OCI-LY7 (cell line): ENCODE measurements at regions not wholly inside any gene's neighbourhood (a gene's known extent, or its start where the extent isn't known, plus 50 kb on each side); places are given as distances from the start of the nearest gene placed in this dataset.
"Not testable (repeated sequence)": the region's sequence is repeated elsewhere in the genome, so short reads cannot be mapped to it uniquely, and the experiment has no call there.

Source experiments
- BruUV-seq: library from RNA; stranded (reverse); fragments of 400-500 nt; replicated peaks from 2 replicates; lab custom pipeline; 2021; lab: Mats Ljungman, UMichigan
- CTCF ChIA-PET: fragments of 300-600 bp; sonication (Branson Sonifier 250); formaldehyde crosslinking; loops from one replicate; lab custom pipeline; 2022; ENCODE audit warnings: antibody characterized with exemption; ENCODE audit not compliant: unreplicated experiment; lab: Charles Lee
- POLR2A ChIA-PET: fragments of 300-600 bp; sonication (Branson Sonifier 250); formaldehyde crosslinking; loops from one replicate; lab custom pipeline; 2022; ENCODE audit warnings: antibody characterized with exemption; lab: Charles Lee
- DNase-seq: peaks from one replicate; pipeline ENCODE4 v3.0.0-alpha.2; 2015; ENCODE audit warnings: low spot score
- H2AFZ ChIP-seq: fragments of 200-600 bp; sonication (generic), shearing (Covaris generic); 2 replicates; pipeline ENCODE4 v1.6.1; 2014; ENCODE audit warnings: mild to moderate bottlenecking, antibody characterized with exemption, low read length, moderate library complexity
- H3K27ac ChIP-seq: fragments of 200-600 bp; sonication (generic); 2 replicates; pipeline ENCODE4 v1.5.1; 2014; ENCODE audit warnings: mixed run types, low read depth, mild to moderate bottlenecking, moderate library complexity, low read length, inconsistent platforms; ENCODE audit not compliant: poor library complexity, severe bottlenecking
- H3K36me3 ChIP-seq: fragments of 200-600 bp; sonication (generic); 2 replicates; pipeline ENCODE4 v1.6.1; 2014; ENCODE audit warnings: mild to moderate bottlenecking, antibody characterized with exemption, low read length, moderate library complexity, mixed read lengths; ENCODE audit not compliant: insufficient read depth
- H3K4me1 ChIP-seq: fragments of 200-600 bp; sonication (generic); 2 replicates; pipeline ENCODE4 v1.5.1; 2014; ENCODE audit warnings: mild to moderate bottlenecking, low read length; ENCODE audit not compliant: insufficient read depth, poor library complexity, severe bottlenecking
- H3K4me2 ChIP-seq: fragments of 200-600 bp; sonication (generic); 2 replicates; pipeline ENCODE4 v1.6.1; 2014; ENCODE audit warnings: mild to moderate bottlenecking, low read length
- H3K4me3 ChIP-seq: fragments of 200-600 bp; sonication (generic); 2 replicates; pipeline ENCODE4 v1.5.1; 2014; ENCODE audit warnings: mild to moderate bottlenecking, low read depth, low read length; ENCODE audit not compliant: poor library complexity, severe bottlenecking
- H3K79me2 ChIP-seq: fragments of 200-600 bp; sonication (generic); 2 replicates; pipeline ENCODE4 v1.6.1; 2016; ENCODE audit warnings: low read depth, mild to moderate bottlenecking, low read length, moderate library complexity, mixed read lengths; ENCODE audit not compliant: insufficient read depth
- H3K9me2 ChIP-seq: fragments of 200-600 bp; sonication (generic); 2 replicates; pipeline ENCODE4 v1.6.1; 2016; ENCODE audit warnings: mild to moderate bottlenecking, low read length, mixed read lengths; ENCODE audit not compliant: insufficient read depth
- H3K9me3 ChIP-seq: fragments of 200-600 bp; sonication (generic); 2 replicates; pipeline ENCODE4 v1.6.1; 2014; ENCODE audit warnings: mild to moderate bottlenecking, mixed run types, low read length, mixed read lengths
- H4K20me1 ChIP-seq: fragments of 200-600 bp; sonication (generic); 2 replicates; pipeline ENCODE4 v1.6.1; 2014; ENCODE audit warnings: mild to moderate bottlenecking, antibody characterized with exemption, low read length, moderate library complexity, mixed read lengths; ENCODE audit not compliant: insufficient read depth
- intact Hi-C: fragments of 100-400 bp; cut with micrococcal nuclease; formaldehyde crosslinking; loops from one replicate; pipeline ENCODE4 v1.10.0; 2022; ENCODE audit not compliant: unreplicated experiment

- CTCF ChIA-PET, H4K20me1 ChIP-seq, H3K79me2 ChIP-seq, BruUV-seq, H3K36me3 ChIP-seq, POLR2A ChIA-PET, intact Hi-C loops, H3K4me2 ChIP-seq, H3K27ac ChIP-seq, H2AFZ ChIP-seq, H3K4me1 ChIP-seq, H3K9me3 ChIP-seq, H3K9me2 ChIP-seq, DNase-seq, H3K4me3 ChIP-seq: not testable (repeated sequence)
Observed at GRCh38 chr9:39533763-39534548, 178.5 kb downstream of the SPATA31A1 start.

- H3K4me1 ChIP-seq, CTCF ChIA-PET, H3K4me3 ChIP-seq, intact Hi-C loops, H4K20me1 ChIP-seq, H2AFZ ChIP-seq, H3K4me2 ChIP-seq, H3K27ac ChIP-seq, H3K9me2 ChIP-seq, H3K79me2 ChIP-seq, H3K36me3 ChIP-seq, POLR2A ChIA-PET, DNase-seq, BruUV-seq, H3K9me3 ChIP-seq: not testable (repeated sequence)
Observed at GRCh38 chr9:39534897-39535296, 179.4 kb downstream of the SPATA31A1 start.

GRCh38 chr9:39542157-39542556 lies 186.7 kb downstream of the SPATA31A1 start:
- BruUV-seq, H3K9me3 ChIP-seq, H3K4me1 ChIP-seq, H2AFZ ChIP-seq, POLR2A ChIA-PET, intact Hi-C loops, H3K4me2 ChIP-seq, CTCF ChIA-PET, H4K20me1 ChIP-seq, H3K9me2 ChIP-seq, DNase-seq, H3K36me3 ChIP-seq, H3K79me2 ChIP-seq, H3K27ac ChIP-seq, H3K4me3 ChIP-seq: not testable (repeated sequence)

GRCh38 chr9:39545079-39545478 lies 189.6 kb downstream of the SPATA31A1 start:
- BruUV-seq, H3K4me3 ChIP-seq, H3K4me1 ChIP-seq, CTCF ChIA-PET, H3K9me2 ChIP-seq, H3K27ac ChIP-seq, POLR2A ChIA-PET, H3K4me2 ChIP-seq, H3K9me3 ChIP-seq, H3K36me3 ChIP-seq, H3K79me2 ChIP-seq, DNase-seq, intact Hi-C loops, H4K20me1 ChIP-seq, H2AFZ ChIP-seq: not testable (repeated sequence)

GRCh38 chr9:39550573-39550972 lies 195.1 kb downstream of the SPATA31A1 start:
- H3K4me3 ChIP-seq, intact Hi-C loops, H3K27ac ChIP-seq, POLR2A ChIA-PET, H3K9me2 ChIP-seq, BruUV-seq, H3K4me2 ChIP-seq, H4K20me1 ChIP-seq, H3K4me1 ChIP-seq, CTCF ChIA-PET, H3K9me3 ChIP-seq, H2AFZ ChIP-seq, H3K36me3 ChIP-seq, DNase-seq, H3K79me2 ChIP-seq: not testable (repeated sequence)

GRCh38 chr9:39551544-39551943 lies 196.1 kb downstream of the SPATA31A1 start:
- H3K36me3 ChIP-seq, H3K4me1 ChIP-seq, H3K4me2 ChIP-seq, DNase-seq, H4K20me1 ChIP-seq, BruUV-seq, H2AFZ ChIP-seq, intact Hi-C loops, H3K4me3 ChIP-seq, CTCF ChIA-PET, POLR2A ChIA-PET, H3K9me3 ChIP-seq, H3K9me2 ChIP-seq, H3K27ac ChIP-seq, H3K79me2 ChIP-seq: not testable (repeated sequence)
